HPDE6-E6E7 (cell line): ENCODE measurements at regions not wholly inside any gene's neighbourhood (a gene's known extent, or its start where the extent isn't known, plus 50 kb on each side); places are given as distances from the start of the nearest gene placed in this dataset.
"Not testable (repeated sequence)": the region's sequence is repeated elsewhere in the genome, so short reads cannot be mapped to it uniquely, and the experiment has no call there.

Experiments used
- DNase-seq: peaks from one replicate; pipeline ENCODE4 v3.0.0; 2011; ENCODE audit warnings: missing footprints; ENCODE audit errors: extremely low spot score

DNA sequence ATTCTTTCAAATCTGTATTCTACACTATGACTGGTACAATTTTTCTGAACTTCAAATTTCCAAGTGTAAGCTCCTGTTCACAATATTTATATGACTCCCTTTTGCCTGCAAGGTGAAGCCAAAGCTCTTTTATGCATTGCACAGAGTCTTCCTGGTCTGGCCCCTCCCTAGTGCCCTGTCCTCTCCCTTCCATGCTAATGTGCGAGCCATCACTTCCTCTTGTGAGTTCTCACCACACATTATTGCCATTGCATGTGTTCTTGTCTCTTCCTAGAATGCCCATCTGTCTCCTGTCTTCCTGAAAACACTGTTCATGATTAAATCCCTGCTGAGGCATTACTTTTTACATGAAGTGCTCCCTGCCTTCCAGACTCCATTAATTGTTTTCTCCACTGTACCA lies 169.9 kb downstream of the MC4R start:
- DNase-seq: no peak

- no peak for DNase-seq
Measured at GRCh38 chr18:60200558-60200957, 172.0 kb downstream of the MC4R start.

- no peak for DNase-seq
Measured at GRCh38 chr18:60199505-60199904, 173.1 kb downstream of the MC4R start.

GRCh38 chr18:60197671-60198462 lies 174.7 kb downstream of the MC4R start:
- DNase-seq: no peak

- DNase-seq: no peak
Measured at GRCh38 chr18:60196836-60197606, 175.6 kb downstream of the MC4R start.

DNA sequence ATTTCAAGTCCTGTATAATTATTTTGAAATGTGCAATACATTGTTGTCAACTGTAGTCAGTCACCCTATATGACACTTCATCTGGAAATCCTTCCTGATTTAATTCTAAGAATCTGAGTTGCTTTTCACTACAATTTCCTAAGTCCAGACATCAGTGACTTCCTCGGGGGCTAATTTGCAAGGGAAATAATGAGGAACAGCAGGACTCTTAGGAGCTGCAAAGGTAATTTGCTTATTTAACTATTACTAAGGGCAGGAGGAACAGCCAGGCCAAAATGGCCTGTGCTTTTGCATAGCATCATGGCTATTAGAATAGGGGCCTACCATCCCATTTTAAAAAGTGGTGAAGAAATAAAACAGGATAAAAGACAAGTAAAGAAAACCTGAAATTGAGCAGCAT lies 178.8 kb downstream of the MC4R start:
- no peak for DNase-seq

DNA sequence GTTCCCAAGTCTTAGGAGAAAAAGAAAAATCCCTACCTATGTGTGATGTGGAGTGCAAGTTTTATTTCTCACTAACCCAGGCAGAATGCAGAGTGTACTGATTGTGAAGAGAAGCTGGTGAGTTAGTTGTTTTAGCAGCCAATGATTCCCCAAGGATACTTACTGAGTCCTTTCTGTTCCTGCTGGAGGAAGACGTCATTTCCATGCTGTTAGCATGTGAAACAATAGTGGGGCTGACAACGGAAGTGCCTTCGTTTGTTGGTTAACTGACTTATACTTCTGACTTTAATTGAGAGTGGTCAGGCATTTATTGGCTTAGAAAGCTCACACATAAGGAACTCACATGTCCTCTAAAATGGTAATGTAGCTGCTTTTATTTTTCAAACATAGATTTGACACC lies 180.6 kb downstream of the MC4R start:
- DNase-seq: no peak

- DNase-seq: no peak
Measured at GRCh38 chr18:60189856-60190255, 182.7 kb downstream of the MC4R start.

- no peak for DNase-seq
Measured at GRCh38 chr18:60188958-60189357, 183.6 kb downstream of the MC4R start.

DNA sequence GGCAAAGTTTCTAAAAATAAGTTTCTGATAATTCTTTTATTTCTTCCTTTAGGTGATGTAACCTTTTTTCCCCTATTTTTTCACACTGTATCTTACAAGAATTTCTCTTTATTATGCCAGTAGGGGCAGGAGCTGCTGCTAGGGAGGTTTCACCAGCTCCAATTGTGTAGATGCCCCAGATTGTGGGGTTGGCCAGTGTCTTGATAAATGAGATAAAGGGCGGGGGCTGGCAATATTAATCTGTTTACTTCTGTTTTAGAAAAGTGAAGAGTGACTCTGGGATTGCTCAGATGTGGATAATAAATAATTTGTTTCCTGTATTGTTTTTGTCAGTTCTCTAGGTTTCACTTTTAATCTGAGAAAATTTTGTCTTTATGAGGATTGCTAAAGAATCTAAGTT lies 190.4 kb downstream of the MC4R start:
- DNase-seq: no peak

GRCh38 chr18:60180671-60181070 lies 191.9 kb downstream of the MC4R start:
- no peak for DNase-seq

DNA sequence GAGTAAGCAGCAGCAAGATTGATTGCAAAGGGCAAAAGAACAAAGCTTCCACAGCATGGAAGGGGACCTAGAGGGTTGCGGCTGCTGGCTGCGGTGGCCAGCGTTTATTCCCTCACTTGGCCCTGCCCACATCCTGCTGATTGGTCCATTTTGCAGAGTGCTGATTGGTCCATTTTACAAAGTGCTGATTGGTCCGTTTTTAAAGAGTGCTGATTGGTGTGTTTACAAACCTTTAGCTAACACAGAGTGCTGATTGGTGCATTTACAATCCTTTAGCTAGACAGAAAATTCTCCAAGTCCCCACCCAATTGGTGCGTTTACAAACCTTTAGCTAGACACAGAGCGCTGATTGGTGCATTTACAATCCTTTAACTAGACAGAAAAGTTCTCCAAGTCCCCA lies 194.4 kb downstream of the MC4R start:
- DNase-seq: not testable (repeated sequence)

DNA sequence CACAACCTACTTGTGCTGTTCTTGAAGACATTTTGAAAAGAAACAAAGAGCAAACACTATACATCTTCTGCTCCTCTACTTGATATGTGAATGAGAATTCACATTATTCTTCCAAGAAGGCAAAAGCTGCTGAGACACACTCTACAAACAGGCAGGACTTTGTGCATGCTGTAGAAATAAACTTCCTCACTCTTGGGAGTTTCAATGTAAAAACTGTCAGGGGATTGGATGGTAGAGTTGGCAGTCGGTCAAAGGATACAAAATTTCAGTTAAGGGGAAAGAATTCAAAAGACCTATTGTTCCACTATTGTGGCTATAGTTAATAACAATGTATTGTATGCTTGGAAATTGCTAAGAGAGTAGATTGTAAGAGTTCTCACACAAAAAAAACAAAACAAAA lies 196.3 kb downstream of the MC4R start:
- DNase-seq: no peak

DNA sequence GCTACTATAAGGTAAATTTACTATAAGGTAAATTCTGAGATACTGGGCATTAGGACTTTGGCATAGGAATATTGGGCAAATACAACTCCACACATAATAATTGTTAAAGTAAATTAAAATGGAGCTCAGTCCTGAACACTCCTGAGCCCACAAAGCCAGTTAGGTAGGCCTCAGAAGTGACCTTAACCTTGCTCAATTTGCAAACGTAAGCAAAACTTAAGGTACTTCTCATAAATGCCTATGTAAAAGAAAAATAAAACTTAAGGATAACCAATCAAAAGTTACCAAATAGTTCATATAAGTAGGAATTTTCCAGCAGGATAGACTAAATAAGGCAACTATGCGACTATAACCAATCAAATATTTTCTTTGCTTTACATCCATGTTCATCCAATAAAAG lies 197.7 kb downstream of the MC4R start:
- no peak for DNase-seq

DNA sequence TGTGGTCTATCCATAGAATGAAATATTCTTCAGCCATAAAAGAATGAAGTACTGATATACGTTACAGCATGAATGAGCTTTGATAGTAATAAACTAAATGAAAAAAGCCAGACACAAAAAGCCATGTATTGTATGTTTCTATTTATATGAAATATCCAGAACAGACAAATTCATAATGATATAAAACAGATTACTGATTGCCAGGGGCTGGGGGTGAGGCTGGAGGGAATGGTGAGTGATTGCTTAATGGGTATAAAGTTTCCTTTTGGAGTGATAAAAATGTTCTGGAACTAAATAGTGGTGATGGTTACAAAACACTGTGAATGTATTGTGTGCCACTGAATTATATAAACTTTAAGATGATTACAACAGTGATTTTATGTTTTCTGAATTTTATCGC lies 200.5 kb downstream of the MC4R start:
- DNase-seq: no peak

DNA sequence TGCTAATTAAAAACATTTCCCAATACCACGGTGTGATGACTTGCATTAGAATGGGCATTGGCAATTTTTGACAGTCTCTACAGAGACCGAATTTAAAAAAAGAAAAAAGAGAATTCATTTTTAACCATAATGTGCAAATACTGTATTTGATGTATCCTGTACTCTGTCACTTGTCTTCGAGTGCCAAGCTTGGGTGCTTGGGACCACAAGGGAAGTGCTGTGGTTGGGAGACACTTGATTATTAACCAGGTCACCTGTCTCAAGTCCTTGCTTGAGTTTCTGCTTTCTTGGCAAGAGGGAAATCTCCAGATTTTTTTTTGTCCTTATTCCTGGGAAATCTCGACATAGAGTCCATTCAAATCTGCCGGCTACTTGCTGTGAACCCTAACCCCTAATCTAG lies 209.0 kb downstream of the MC4R start:
- DNase-seq: no peak

DNA sequence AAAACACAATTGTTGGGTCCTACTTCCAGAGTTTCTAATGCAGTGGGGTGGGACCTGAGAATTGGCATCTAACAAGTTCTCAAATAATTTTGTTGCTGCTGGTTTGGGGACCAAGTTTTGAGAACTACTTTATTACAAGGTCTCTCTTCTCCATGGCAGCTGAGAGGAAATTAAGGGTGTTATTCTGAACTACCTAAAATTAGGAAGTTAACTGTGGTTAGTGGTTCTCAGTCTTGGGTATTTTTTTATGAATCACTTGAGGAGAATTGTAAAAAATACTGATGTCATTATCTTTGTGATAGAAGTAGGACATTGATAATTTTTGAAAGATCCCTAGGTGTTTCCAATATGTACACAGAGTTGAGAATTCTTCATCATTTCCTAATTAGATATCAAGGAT lies 210.2 kb downstream of the MC4R start:
- no peak for DNase-seq

DNA sequence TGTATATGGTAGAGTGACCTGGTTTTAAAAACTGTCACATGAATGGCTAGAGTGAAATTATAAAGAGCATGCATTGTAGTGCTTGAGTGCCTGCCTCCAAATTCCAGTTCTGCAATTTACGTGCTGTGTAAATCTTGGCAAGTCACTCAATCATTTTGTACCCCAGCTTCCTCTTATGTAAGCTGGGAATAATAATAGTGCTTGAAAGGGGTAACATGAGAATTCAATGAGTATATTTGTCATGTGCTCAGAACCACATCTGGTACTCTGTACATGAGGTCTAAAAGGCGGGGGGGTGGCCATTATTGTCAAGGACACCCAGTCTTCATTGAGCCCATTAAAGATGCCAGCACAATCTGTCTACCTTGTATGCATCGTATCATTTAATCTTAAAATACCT lies 214.8 kb downstream of the MC4R start:
- no peak for DNase-seq

DNA sequence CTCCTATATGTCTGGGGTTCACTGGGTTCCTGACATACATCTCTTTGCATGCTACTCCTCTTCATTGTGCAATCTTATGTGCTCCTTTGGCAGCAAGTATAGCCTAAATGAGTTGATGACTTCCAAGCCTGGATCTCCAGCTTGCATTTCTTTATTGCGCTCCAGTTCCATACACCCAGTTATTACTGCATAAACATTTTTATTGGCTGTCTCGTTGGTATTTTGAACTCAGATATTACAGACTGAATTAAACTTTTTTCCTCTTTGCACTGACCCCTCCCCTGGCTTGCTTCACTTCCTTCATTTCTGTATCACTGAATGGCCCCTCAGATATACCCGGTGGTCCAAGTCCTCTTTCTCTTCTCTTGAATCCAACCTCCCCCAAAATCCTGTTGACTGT lies 219.2 kb downstream of the MC4R start:
- no peak for DNase-seq

- DNase-seq: no peak
Measured at GRCh38 chr18:60149316-60149715, 223.3 kb downstream of the MC4R start.

DNA sequence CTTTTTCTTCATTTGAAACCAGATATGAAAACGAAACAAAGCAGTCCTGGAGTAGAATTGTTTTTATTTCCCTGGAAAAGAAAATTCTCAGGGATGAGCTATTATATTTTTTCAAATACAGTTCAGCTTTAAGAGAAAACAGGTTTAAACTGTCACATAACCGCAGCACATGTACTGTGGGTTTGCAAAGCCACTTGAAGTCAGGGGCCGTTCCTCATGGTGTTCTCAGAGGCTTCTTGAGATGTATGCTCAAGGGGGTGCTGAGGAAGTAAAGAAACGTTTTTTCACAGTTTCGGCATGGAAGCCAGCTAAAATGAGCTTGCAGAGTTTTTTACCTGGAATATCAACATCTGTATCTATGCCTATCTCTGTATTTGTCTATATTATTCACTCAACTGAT lies 225.3 kb downstream of the MC4R start:
- DNase-seq: no peak

GRCh38 chr18:60146220-60146960 lies 226.2 kb downstream of the MC4R start:
- no peak for DNase-seq

GRCh38 chr18:60145776-60146175 lies 226.8 kb downstream of the MC4R start:
- no peak for DNase-seq
